ENCODE measurements at regions not wholly inside any gene's neighbourhood (a gene's known extent, or its start where the extent isn't known, plus 50 kb on each side); places are given as distances from the start of the nearest gene placed in this dataset.

DNA sequence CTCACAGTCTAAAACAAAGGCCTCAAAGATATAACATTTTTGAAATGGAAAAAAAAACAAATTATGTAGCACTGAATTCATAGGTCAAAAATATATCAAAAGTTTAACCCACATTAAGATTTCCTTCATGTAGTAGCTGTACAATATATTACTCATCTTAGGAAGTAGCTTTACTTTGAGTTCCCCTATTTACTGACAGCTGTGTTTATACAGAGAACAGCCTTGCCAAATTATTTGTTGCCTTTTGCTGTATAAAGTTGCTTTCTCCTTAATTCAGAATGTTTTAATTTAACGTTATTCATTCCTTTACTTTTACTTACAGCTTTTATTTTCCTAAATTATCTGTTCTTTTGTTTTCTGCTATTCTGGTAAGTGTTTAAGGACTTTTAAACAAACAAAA, 181.0 kb downstream of the COL12A1 start:
- no peaks in the 10 kb centered on the region for H3F3A ChIP-seq (ENCODE audit: low read length, unreplicated experiment)
- DNase-seq (no peak), ATAC-seq (peak; percentile 57)
- no peaks in the 10 kb centered on the region for H3K4me1 ChIP-seq (ENCODE audit: insufficient read depth, low read length)
- TF ChIP-seq EZH2phosphoT487 (IDR thresholded peaks at IDR 0.05; ENCODE audit: borderline replicate concordance, low read length) (no peak), EZH2 (IDR thresholded peaks at IDR 0.05; ENCODE audit: low read length, unreplicated experiment) (no peak)
- TF ChIP-seq, protein P1, sequence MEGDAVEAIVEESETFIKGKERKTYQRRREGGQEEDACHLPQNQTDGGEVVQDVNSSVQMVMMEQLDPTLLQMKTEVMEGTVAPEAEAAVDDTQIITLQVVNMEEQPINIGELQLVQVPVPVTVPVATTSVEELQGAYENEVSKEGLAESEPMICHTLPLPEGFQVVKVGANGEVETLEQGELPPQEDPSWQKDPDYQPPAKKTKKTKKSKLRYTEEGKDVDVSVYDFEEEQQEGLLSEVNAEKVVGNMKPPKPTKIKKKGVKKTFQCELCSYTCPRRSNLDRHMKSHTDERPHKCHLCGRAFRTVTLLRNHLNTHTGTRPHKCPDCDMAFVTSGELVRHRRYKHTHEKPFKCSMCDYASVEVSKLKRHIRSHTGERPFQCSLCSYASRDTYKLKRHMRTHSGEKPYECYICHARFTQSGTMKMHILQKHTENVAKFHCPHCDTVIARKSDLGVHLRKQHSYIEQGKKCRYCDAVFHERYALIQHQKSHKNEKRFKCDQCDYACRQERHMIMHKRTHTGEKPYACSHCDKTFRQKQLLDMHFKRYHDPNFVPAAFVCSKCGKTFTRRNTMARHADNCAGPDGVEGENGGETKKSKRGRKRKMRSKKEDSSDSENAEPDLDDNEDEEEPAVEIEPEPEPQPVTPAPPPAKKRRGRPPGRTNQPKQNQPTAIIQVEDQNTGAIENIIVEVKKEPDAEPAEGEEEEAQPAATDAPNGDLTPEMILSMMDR (conservative IDR thresholded peaks at IDR 0.05; ENCODE audit: low read depth, low read length): no peak
- H3K9me3 ChIP-seq (ENCODE audit: low read length): no peaks in the 10 kb centered on the region
- no peak overlapping the region for H3K27ac ChIP-seq (ENCODE audit: low read length)
- H3K4me3 ChIP-seq (ENCODE audit: low read length): no peak overlapping the region
- BruUV-seq (replicated peaks): no TSS peak
- no peaks in the 10 kb centered on the region for H3K36me3 ChIP-seq (ENCODE audit: low read depth, low read length)
- no peaks in the 10 kb centered on the region for H4K20me1 ChIP-seq (ENCODE audit: low read length)
- CTCF ChIA-PET: no interaction called here
- no peaks in the 10 kb centered on the region for H3K27me3 ChIP-seq (ENCODE audit: low read length)
- POLR2A ChIA-PET (ENCODE audit: unreplicated experiment): no interaction called here
- H3K9ac ChIP-seq (ENCODE audit: low read length): no peak overlapping the region
- no peak overlapping the region for H2AFZ ChIP-seq (ENCODE audit: low read length)
- no peaks in the 10 kb centered on the region for H3K9me2 ChIP-seq (replicated peaks; ENCODE audit: low read length)
- intact Hi-C loops (cut with micrococcal nuclease): no loop called here
- no peak overlapping the region for H3K4me2 ChIP-seq (ENCODE audit: low read length)
- no peaks in the 10 kb centered on the region for H3K79me2 ChIP-seq (ENCODE audit: low read length)

DNA sequence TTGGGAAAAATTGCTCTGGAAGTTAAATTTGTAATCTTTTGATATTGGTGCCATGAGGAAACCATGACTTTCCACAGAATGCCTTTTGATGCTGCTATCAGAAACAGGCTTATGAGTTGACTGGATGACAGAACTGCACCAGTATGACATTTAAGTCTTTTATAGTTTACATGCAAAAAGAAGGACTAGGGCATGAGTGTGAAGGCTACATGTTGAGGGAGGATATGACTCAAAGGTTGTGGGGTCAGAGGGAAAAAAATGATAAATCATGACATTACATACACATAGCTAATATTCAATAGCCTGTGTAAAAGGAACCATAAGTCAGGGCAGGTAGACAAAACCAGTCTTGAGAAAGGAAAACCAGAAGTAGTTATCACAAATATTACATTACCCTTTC, 182.2 kb downstream of the COL12A1 start:
- H3K9me3 ChIP-seq (ENCODE audit: low read length): no peaks in the 10 kb centered on the region
- CTCF ChIA-PET: no interaction called here
- POLR2A ChIA-PET (ENCODE audit: unreplicated experiment): no interaction called here
- no peak for TF ChIP-seq EZH2phosphoT487 (IDR thresholded peaks at IDR 0.05; ENCODE audit: borderline replicate concordance, low read length)
- no peak for TF ChIP-seq EZH2 (IDR thresholded peaks at IDR 0.05; ENCODE audit: low read length, unreplicated experiment)
- TF ChIP-seq, protein P1 (conservative IDR thresholded peaks at IDR 0.05; ENCODE audit: low read depth, low read length): no peak
- intact Hi-C loops (cut with micrococcal nuclease): no loop called here
- no peaks in the 10 kb centered on the region for H3K4me1 ChIP-seq (ENCODE audit: insufficient read depth, low read length)
- no peaks in the 10 kb centered on the region for H3K79me2 ChIP-seq (ENCODE audit: low read length)
- BruUV-seq (replicated peaks): no TSS peak
- no peak overlapping the region for H3K27ac ChIP-seq (ENCODE audit: low read length)
- H3K4me2 ChIP-seq (ENCODE audit: low read length): no peak overlapping the region
- no peaks in the 10 kb centered on the region for H3F3A ChIP-seq (ENCODE audit: low read length, unreplicated experiment)
- no peak overlapping the region for H2AFZ ChIP-seq (ENCODE audit: low read length)
- H3K27me3 ChIP-seq (ENCODE audit: low read length): no peaks in the 10 kb centered on the region
- DNase-seq: peak; percentile 13
- no peaks in the 10 kb centered on the region for H4K20me1 ChIP-seq (ENCODE audit: low read length)
- ATAC-seq: no peak
- no peaks in the 10 kb centered on the region for H3K36me3 ChIP-seq (ENCODE audit: low read depth, low read length)
- H3K4me3 ChIP-seq (ENCODE audit: low read length): no peak overlapping the region
- H3K9me2 ChIP-seq (replicated peaks; ENCODE audit: low read length): no peaks in the 10 kb centered on the region
- no peak overlapping the region for H3K9ac ChIP-seq (ENCODE audit: low read length)

DNA sequence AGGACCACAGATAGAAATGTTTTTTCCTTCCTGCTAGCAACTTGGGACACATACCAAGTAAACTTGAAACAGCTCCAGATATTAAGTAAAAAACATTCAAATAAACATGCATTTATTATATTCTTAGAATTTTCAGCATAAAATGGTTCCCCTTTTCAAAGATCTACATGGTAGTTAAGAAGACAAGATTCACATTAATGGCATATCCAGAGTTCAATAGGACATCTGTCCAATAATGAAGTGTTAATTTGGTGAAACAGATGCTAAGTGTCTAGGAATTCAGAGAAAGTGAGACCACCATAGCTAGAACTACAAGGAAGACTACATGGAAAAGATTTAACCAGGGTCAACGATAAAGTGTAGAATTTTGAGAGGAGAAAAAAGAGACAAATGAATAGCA, 184.9 kb downstream of the COL12A1 start:
- H3K9me3 ChIP-seq (ENCODE audit: low read length): no peaks in the 10 kb centered on the region
- intact Hi-C loops (cut with micrococcal nuclease): no loop called here
- no peaks in the 10 kb centered on the region for H3K36me3 ChIP-seq (ENCODE audit: low read depth, low read length)
- no peaks in the 10 kb centered on the region for H3F3A ChIP-seq (ENCODE audit: low read length, unreplicated experiment)
- H3K4me3 ChIP-seq (ENCODE audit: low read length): no peak overlapping the region
- H3K27ac ChIP-seq (ENCODE audit: low read length): no peak overlapping the region
- CTCF ChIA-PET: no interaction called here
- ATAC-seq: no peak
- no peak for TF ChIP-seq EZH2phosphoT487 (IDR thresholded peaks at IDR 0.05; ENCODE audit: borderline replicate concordance, low read length)
- TF ChIP-seq, protein P1 (conservative IDR thresholded peaks at IDR 0.05; ENCODE audit: low read depth, low read length): no peak
- TF ChIP-seq EZH2 (IDR thresholded peaks at IDR 0.05; ENCODE audit: low read length, unreplicated experiment): no peak
- no peaks in the 10 kb centered on the region for H3K9me2 ChIP-seq (replicated peaks; ENCODE audit: low read length)
- no peak overlapping the region for H3K9ac ChIP-seq (ENCODE audit: low read length)
- H3K79me2 ChIP-seq (ENCODE audit: low read length): no peaks in the 10 kb centered on the region
- DNase-seq: no peak
- no peaks in the 10 kb centered on the region for H3K4me1 ChIP-seq (ENCODE audit: insufficient read depth, low read length)
- H3K4me2 ChIP-seq (ENCODE audit: low read length): no peak overlapping the region
- POLR2A ChIA-PET (ENCODE audit: unreplicated experiment): no interaction called here
- BruUV-seq (replicated peaks): no TSS peak
- no peak overlapping the region for H2AFZ ChIP-seq (ENCODE audit: low read length)
- no peaks in the 10 kb centered on the region for H3K27me3 ChIP-seq (ENCODE audit: low read length)
- no peaks in the 10 kb centered on the region for H4K20me1 ChIP-seq (ENCODE audit: low read length)
